DMS153 (cell line): ENCODE measurements at regions not wholly inside any gene's neighbourhood (a gene's known extent, or its start where the extent isn't known, plus 50 kb on each side); places are given as distances from the start of the nearest gene placed in this dataset.
"Not testable (repeated sequence)": the region's sequence is repeated elsewhere in the genome, so short reads cannot be mapped to it uniquely, and the experiment has no call there.

Source experiments
- DNase-seq: peaks from one replicate; lab custom pipeline; 2025; lab: John Stamatoyannopoulos, UW

DNA sequence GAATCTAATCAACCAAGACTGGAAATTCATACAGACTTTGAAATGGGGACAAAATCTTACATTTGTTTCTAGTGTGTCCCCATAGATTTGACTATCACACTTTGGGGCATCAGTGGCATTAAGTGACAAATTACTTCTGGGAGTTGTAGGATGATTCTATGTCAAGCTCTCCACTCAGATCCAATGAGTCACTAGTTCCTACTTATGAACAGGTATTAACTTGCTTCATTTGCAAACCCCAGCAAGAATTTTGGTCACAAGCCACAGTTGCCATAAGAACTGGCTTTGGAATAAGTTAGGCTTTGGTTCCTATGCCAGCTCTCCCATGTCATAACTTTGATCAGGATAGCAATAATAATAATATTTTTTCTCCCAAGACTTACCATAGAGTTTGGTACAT, 77.6 kb upstream of the PTPRK start:
- no peak for DNase-seq

DNA sequence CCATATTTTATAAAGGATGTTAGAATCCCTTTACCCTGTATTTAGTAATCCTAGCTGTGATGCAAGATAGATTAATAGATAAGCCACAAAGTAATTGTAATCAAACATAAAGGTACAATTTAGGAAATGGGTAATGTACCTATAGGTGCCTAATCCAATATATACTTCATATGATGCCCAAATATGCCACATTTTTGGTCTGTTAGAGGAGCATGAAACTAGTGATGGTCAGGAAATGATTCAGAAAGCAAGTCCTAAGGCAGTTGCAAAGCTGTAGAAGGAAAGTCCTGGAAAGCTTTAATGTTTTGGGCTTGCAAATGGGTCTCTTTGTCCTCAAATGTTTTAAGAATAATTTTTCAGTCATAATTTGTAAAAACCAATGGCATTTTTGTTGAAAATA, 76.6 kb upstream of the PTPRK start:
- no peak for DNase-seq

DNA sequence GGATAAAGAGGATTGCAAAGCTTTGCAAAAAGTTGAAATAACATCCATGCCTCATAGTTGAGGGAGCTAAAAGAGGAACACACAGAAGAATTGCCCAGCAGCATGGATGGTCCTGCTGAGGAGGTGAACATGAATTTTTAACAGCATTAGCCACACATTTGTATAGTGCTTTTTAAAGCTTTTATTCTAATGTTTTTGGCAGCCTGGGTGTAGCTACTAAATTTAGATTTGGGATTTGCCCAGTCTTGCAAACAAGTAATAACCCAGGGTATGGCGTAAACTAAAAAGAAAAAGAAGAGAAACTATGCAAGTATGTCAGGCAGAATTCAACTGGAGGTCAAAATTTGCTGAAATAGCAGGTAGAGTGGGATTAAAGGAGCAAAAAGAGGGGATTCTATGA, 75.1 kb upstream of the PTPRK start:
- no peak for DNase-seq

DNA sequence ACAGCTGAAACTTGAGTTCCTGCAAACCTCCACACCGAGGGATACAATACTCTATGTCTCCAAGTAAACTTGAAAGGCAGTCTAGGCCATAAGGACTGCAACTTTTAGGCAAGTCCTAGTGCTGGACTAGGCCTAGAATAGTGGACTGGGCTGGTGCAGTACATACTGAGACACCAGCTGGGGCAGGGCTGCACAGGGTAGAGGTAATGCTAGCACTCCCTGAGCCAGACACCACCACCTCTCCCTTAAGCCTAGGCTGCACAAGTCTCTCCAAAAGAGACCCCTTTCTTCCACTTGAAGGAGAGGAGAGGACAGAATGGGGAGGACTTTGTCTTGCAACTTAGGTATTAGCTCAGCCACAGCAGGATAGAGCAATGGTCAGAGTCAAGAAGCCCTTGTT, 65.7 kb upstream of the PTPRK start:
- DNase-seq = no peak

DNA sequence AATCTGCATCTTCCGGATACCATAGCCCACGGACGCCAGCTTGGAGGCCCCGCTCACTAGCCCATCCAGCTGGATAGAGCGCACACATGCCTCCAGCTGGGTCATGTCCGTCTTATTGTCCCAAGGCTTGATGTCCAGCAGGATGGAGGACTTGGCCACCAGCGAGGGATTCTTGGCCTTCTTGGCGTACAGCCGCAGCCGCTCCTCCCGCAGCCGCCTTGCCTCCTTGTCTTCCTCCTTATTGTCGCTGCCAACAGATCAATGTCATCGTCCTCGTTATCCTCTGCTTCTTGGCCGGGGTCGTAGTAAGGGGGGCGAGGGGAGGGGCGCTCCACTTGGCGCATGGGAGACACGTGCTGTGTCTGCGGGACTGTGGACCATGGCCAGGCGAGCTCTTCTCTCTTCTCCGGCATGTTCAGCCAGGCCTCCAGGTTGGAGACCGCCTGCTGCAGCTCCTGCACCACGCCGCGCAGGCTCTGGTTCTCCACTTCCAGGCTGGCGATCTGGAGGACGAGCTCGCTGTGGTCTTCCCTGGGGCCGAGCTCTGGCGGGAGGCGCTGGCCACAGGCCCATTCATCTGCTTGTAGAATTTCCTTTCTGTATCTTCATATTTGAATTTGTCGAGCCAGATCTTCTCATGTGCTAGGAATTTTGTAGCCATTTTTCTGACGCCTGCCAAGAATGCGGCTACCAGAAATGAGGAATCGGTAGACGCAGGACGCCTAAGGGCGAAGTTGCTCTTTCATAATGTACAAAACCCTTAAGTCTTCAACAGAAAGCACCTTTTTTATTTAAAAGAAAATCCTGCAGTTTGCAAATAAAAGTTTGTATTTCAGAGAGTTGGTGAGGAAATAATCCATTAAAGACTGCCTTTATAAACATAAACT, 60.1 kb upstream of the PTPRK start:
- DNase-seq = no peak

DNA sequence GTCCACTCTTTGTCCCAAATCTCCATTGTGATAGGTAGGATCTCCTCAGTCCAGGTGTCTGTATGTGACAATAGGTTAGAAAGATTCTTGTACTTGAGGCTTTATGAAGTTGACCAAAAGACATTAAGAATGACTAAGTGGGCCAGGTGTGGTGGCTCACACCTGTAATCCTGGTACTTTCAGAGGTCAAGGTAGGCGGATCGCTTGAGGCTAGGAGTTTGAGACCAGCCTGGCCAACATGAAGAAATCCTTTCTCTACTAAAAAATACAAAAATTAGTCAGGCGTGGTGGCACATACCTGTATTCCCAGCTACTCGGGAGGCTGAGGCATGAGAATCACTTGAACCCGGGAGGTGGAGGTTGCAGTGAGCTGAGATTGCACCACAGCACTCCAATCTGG, 54.9 kb upstream of the PTPRK start:
- not testable (repeated sequence) for DNase-seq

DNA sequence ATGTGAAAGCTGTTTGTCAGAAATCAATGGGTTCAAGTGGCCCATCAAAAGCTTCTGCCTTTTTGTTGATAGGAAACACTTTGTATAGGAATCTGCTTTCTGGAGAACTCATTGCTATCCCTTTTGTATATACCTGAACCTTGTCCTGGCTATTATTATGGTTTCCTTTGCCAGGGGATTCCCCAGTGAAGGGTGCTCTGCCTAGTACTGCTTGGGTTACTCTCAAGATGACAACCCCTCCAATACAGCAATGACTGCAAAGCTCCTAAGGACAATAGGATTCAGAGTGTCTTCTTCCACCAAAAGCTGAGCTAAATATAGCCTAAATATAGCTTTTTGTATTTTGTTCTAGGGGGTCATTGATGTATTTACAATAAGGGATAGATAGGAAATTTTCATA, 54.0 kb upstream of the PTPRK start:
- no peak for DNase-seq

DNA sequence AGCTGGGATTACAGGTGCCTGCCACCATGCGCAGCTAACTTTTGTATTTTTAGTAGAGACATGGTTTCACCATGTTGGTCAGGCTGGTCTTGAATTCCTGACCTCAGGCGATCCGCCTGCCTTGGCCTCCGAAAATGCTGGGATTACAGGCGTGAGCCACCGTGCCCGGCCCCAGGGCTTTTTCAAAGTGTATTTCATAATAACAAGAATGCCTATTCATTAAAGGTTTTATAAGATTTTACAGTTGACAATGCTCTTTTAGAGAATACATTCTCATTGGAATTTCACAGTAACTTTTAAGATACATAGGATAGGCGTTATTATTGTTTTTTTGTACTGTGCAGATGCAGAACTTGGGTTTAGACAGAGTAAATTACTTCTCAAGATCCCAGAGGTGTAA, 52.6 kb upstream of the PTPRK start:
- DNase-seq = no peak

DNA sequence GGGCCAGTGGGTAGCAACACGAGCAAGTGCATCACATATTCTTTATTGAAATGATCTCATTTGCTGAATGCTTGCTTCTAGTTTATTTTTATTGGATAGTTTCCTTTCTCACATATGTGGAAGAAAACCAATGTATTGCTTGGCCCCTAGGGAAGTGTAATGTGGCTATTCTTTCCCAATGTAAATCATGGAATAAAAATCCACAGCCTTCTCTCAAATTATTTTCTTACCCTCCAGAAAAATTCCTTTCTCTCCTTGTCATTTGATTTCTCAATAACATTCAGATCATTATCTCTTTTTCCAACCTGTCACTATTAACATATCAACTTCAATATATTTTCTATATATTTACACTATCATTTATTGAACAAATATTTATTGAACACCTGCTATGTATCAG, 51.9 kb upstream of the PTPRK start:
- DNase-seq = no peak

DNA sequence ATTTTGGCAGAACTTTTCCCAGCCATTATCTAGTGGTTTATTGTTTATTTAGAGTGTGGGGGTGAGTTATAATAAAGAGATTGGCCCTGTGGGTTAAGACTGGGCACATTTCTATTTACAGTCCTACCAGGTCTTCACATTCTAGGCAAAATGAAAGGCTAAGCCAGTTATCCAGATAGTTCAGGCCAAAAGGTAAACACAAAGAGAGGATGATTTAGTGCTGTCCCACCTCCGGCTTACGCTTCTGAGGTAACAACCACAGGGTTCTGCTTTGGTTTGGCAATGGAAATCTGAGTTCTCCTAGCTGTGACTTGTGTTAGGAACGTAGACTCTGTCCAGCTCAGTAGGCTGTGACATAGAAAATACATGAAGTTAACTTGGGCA, 50.3 kb upstream of the PTPRK start:
- no peak for DNase-seq

DNA sequence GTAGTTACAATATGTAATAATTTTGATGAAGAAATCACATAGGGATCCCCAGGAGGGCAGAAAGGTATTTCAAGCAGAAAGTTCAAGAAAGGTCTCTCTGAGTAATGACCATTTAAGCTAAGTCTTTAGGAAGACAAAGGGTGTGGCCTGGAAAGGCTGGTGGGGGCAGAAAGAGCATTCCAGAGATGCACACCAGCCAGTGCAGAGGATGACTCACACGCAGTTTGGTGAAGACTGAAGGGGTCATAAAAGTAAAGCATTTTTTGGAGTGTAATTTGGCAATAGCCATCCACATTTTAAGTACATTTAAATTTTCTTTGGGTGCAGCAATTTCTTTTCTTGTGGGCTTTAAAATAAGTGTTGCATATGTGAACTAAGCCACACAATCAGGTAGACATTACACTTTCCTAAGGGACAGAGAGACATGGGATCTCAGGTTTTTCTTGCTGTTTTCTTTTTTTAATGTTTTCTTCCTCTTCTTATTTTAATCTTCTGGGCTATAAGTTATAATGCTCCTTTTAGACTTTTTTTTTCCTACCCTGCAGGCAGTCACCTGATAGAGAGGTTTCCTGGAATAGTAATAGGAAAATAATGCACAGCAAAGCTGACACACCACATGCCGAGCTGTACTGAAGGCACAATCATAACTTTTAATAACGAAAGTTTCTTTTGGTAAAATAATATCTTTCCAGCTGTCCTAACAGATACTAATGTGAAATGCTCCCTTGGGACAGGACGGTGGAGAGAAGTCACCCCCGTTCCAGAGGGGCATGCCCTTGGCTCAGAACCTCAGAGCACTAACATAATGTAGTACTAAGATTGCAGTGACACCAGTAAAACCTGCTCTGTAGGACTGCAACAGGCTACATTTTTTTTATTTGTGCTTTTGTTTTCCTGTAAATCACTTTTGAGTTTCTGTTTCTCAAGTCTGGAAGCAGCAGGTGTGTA, 49.6 kb upstream of the PTPRK start:
- no peak for DNase-seq
